ENCODE measurements at regions not wholly inside any gene's neighbourhood (a gene's known extent, or its start where the extent isn't known, plus 50 kb on each side); places are given as distances from the start of the nearest gene placed in this dataset.

DNA sequence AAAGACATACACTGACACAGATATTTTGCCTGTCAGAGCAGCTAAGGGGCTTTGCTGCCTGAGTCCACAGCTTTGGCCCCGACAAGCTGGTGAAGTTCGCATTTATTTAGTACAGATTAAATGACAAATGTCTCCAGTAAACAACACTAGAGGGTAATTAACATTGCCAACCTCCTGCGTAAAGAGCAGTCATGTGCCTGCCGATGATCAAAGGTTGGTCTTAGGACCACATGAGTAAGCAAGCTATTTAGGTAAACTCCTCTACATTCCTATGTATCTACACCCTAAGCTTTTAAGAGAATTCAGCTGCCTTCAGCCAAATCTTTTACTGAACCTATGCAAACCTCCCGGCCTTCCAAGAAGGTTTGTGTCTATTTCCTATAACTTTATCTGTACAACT is 73.0 kb upstream of the PJA2 start:
- peaks cover 0 to 4% of the 10 kb centered on the region in 2 donors for H3K4me1 ChIP-seq (ENCODE audit: control insufficient read depth in 2 of 2, insufficient read depth in 2 of 2, low read length in 2 of 2)
- DNase-seq, result no peak
- H3K4me2 ChIP-seq (replicated peaks; ENCODE audit: low read depth, low read length, poor library complexity, severe bottlenecking), result no peak overlapping the region
- H3K4me3 ChIP-seq (ENCODE audit: control extremely low read depth in 1 of 5, extremely low read depth in 1 of 5, insufficient read depth in 1 of 5, low read depth in 2 of 5, low read length in 4 of 5), result no peak overlapping the region
- WGBS (ENCODE audit: insufficient coverage), result 100% methylated on average over 2 of the region's 5 CpGs
- ChIA-PET POLR2A (no interaction called here), CTCF (no interaction called here)
- peaks cover 6% of the 10 kb centered on the region for H3K27me3 Mint-ChIP-seq
- H3K9me3 ChIP-seq (ENCODE audit: control extremely low read depth in 1 of 3, control insufficient read depth in 2 of 3, insufficient read depth in 1 of 3, low read length in 2 of 3), result no peaks in the 10 kb centered on the region
- H2AFZ ChIP-seq (ENCODE audit: insufficient read depth, low read depth, low read length, poor library complexity, severe bottlenecking), result no peak overlapping the region
- no peak overlapping the region for H3K9ac ChIP-seq (ENCODE audit: low read length)
- H3K79me2 ChIP-seq (ENCODE audit: control insufficient read depth, insufficient read depth, low read length), result no peaks in the 10 kb centered on the region
- no peak for ATAC-seq (ENCODE audit: low read depth)
- intact Hi-C loops (cut with micrococcal nuclease), result no loop called here
- no peak overlapping the region for H3K27ac Mint-ChIP-seq
- H3K27me3 ChIP-seq (replicated peaks in 1 of 4; ENCODE audit: control extremely low read depth in 1 of 4, control insufficient read depth in 3 of 4, insufficient read depth in 4 of 4, low read length in 3 of 4), result no peaks in the 10 kb centered on the region
- H4K20me1 ChIP-seq (ENCODE audit: control insufficient read depth, insufficient read depth, low read length, poor library complexity, severe bottlenecking), result no peaks in the 10 kb centered on the region
- H3K36me3 ChIP-seq (replicated peaks in 1 of 2; ENCODE audit: control extremely low read depth in 1 of 2, control insufficient read depth in 1 of 2, extremely low read depth in 1 of 2, insufficient read depth in 2 of 2, low read length in 1 of 2), result no peaks in the 10 kb centered on the region
- no peak overlapping the region for H3K4me3 Mint-ChIP-seq
- TF ChIP-seq EZH2 (IDR thresholded peaks at IDR 0.05; ENCODE audit: borderline replicate concordance, insufficient read depth, low read depth, low read length, poor library complexity, severe bottlenecking), result no peak
- TF ChIP-seq, protein P1, sequence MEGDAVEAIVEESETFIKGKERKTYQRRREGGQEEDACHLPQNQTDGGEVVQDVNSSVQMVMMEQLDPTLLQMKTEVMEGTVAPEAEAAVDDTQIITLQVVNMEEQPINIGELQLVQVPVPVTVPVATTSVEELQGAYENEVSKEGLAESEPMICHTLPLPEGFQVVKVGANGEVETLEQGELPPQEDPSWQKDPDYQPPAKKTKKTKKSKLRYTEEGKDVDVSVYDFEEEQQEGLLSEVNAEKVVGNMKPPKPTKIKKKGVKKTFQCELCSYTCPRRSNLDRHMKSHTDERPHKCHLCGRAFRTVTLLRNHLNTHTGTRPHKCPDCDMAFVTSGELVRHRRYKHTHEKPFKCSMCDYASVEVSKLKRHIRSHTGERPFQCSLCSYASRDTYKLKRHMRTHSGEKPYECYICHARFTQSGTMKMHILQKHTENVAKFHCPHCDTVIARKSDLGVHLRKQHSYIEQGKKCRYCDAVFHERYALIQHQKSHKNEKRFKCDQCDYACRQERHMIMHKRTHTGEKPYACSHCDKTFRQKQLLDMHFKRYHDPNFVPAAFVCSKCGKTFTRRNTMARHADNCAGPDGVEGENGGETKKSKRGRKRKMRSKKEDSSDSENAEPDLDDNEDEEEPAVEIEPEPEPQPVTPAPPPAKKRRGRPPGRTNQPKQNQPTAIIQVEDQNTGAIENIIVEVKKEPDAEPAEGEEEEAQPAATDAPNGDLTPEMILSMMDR (IDR thresholded peaks at IDR 0.05), result no peak
- H3K27ac ChIP-seq (ENCODE audit: low read length in 2 of 2), result no peak overlapping the region
- no peaks in the 10 kb centered on the region for H3K9me3 Mint-ChIP-seq (ENCODE audit: insufficient read depth)
- H3K4me1 Mint-ChIP-seq, result peaks cover 2% of the 10 kb centered on the region

DNA sequence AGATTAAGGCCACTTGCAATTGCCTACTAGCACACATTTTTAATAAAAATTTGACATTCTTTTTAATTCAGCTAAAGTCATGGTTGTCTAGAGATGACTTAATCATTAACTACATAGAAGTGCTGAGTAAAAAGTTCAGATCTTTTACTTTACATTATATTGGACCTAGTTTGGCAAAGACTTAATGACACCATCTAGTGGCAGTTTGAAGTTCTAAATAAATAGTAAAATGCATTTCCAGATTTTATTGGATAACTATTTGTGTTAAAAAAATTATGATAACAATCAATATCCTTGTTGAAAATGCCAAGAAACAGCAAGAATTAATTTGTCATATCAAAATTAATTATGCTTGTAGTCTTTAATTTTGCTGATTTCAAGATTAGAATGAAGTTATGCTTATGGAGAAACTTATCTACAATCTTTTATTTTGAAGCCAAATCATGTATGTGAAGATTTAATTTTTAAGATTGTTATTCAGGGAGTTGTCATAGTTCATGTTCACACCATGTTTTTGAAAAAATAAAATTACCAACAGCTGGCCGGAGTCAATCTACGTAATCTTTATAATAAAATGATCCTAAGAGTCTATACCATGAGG is 69.6 kb upstream of the PJA2 start:
- Histone ChIP-seq H3K27ac (ENCODE audit: low read length in 2 of 2) (no peak overlapping the region), H3K27me3 (replicated peaks in 1 of 4; ENCODE audit: control extremely low read depth in 1 of 4, control insufficient read depth in 3 of 4, insufficient read depth in 4 of 4, low read length in 3 of 4) (no peaks in the 10 kb centered on the region), H3K79me2 (ENCODE audit: control insufficient read depth, insufficient read depth, low read length) (no peaks in the 10 kb centered on the region), H4K20me1 (ENCODE audit: control insufficient read depth, insufficient read depth, low read length, poor library complexity, severe bottlenecking) (no peaks in the 10 kb centered on the region), H2AFZ (ENCODE audit: insufficient read depth, low read depth, low read length, poor library complexity, severe bottlenecking) (no peak overlapping the region), H3K4me3 (ENCODE audit: control extremely low read depth in 1 of 5, extremely low read depth in 1 of 5, insufficient read depth in 1 of 5, low read depth in 2 of 5, low read length in 4 of 5) (no peak overlapping the region), H3K36me3 (replicated peaks in 1 of 2; ENCODE audit: control extremely low read depth in 1 of 2, control insufficient read depth in 1 of 2, extremely low read depth in 1 of 2, insufficient read depth in 2 of 2, low read length in 1 of 2) (no peaks in the 10 kb centered on the region), H3K4me2 (replicated peaks; ENCODE audit: low read depth, low read length, poor library complexity, severe bottlenecking) (no peak overlapping the region), H3K4me1 (ENCODE audit: control insufficient read depth in 2 of 2, insufficient read depth in 2 of 2, low read length in 2 of 2) (peaks cover 0 to 4% of the 10 kb centered on the region in 2 donors), H3K9me3 (ENCODE audit: control extremely low read depth in 1 of 3, control insufficient read depth in 2 of 3, insufficient read depth in 1 of 3, low read length in 2 of 3) (no peaks in the 10 kb centered on the region), H3K9ac (ENCODE audit: low read length) (no peak overlapping the region)
- DNase-seq (peak; percentile 22), ATAC-seq (ENCODE audit: low read depth) (no peak)
- no peak overlapping the region for H3K27ac Mint-ChIP-seq
- H3K4me1 Mint-ChIP-seq, result peaks cover 1% of the 10 kb centered on the region
- no peaks in the 10 kb centered on the region for H3K9me3 Mint-ChIP-seq (ENCODE audit: insufficient read depth)
- no CpG with 5 or more reads among the region's 2 CpGs for WGBS (ENCODE audit: insufficient coverage)
- no peak for TF ChIP-seq EZH2 (IDR thresholded peaks at IDR 0.05; ENCODE audit: borderline replicate concordance, insufficient read depth, low read depth, low read length, poor library complexity, severe bottlenecking)
- TF ChIP-seq, protein P1 (IDR thresholded peaks at IDR 0.05), result peak; percentile 59
- ChIA-PET POLR2A (no interaction called here), CTCF (interaction anchor here (1.1 to 2.0 kb wide), 3 partner anchors 148 to 1219 kb away, joined by 3 to 7 read pairs (median 7); no protein-coding TSS in a partner anchor)
- H3K27me3 Mint-ChIP-seq, result peaks cover 10% of the 10 kb centered on the region
- no peak overlapping the region for H3K4me3 Mint-ChIP-seq
- intact Hi-C loops (cut with micrococcal nuclease), result loop anchor here (1.0 to 10.0 kb wide), 3 partner anchors 555 to 837 kb away; no protein-coding TSS in a partner anchor

All from B cell (primary cell).